ENCODE measurements at regions not wholly inside any gene's neighbourhood (a gene's known extent, or its start where the extent isn't known, plus 50 kb on each side); places are given as distances from the start of the nearest gene placed in this dataset.

DNA sequence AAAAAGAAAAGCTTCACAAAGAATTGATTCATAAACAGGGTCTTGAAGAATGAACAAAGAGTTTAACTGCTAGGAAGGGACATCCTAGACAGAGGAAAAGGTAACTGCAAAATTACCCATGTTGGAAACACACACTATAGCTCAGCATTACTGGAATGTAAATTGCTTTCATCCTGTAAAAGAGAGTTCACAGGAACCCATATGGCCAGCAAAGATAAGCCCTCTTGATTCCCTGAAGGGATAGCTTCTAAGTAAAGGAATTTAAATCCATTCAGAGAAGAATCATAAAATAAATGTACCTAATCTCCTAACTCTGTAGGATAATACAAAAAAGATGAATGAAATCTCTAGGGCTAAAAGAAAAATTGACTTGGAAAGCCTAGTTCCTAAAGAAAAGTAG, 107.1 kb upstream of the INTU start:
- TF ChIP-seq, protein P1, sequence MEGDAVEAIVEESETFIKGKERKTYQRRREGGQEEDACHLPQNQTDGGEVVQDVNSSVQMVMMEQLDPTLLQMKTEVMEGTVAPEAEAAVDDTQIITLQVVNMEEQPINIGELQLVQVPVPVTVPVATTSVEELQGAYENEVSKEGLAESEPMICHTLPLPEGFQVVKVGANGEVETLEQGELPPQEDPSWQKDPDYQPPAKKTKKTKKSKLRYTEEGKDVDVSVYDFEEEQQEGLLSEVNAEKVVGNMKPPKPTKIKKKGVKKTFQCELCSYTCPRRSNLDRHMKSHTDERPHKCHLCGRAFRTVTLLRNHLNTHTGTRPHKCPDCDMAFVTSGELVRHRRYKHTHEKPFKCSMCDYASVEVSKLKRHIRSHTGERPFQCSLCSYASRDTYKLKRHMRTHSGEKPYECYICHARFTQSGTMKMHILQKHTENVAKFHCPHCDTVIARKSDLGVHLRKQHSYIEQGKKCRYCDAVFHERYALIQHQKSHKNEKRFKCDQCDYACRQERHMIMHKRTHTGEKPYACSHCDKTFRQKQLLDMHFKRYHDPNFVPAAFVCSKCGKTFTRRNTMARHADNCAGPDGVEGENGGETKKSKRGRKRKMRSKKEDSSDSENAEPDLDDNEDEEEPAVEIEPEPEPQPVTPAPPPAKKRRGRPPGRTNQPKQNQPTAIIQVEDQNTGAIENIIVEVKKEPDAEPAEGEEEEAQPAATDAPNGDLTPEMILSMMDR (IDR thresholded peaks at IDR 0.05; ENCODE audit: low read depth, low read length, poor library complexity, severe bottlenecking): no peak
- TF ChIP-seq EZH2phosphoT487 (IDR thresholded peaks at IDR 0.05; ENCODE audit: borderline replicate concordance, low read length): no peak
